ENCODE measurements at regions not wholly inside any gene's neighbourhood (a gene's known extent, or its start where the extent isn't known, plus 50 kb on each side); places are given as distances from the start of the nearest gene placed in this dataset.

DNA sequence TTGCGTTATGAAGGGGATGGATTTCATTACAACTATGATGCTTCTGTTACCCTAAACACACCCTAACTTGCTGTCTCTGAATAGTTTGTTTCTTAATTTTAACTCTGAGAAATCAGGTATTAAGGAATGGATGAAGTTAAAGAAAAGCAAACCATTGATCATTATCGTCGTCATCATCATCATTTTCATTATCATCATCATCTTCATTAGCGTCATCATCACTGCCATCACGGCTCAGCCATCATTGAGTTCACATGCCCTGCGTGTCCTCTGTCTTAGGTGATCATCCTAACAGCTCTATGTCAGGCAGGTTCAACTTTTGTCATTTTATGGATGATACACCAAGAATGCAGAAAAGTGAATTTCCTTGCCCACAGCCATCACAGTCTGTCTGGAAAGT is 477.5 kb upstream of the EEF2KMT start:
- TF ChIP-seq ZNF48 (tag by site-specific recombination; IDR thresholded peaks at IDR 0.05) (no peak), REPIN1 (tag by site-specific recombination; IDR thresholded peaks at IDR 0.05; ENCODE audit: low read depth) (no peak), CTCF (tag by site-specific recombination; IDR thresholded peaks at IDR 0.05) (no peak)

All from HEK293 (cell line).